Caki2 (cell line): ENCODE measurements at regions not wholly inside any gene's neighbourhood (a gene's known extent, or its start where the extent isn't known, plus 50 kb on each side); places are given as distances from the start of the nearest gene placed in this dataset.
"Not testable (repeated sequence)": the region's sequence is repeated elsewhere in the genome, so short reads cannot be mapped to it uniquely, and the experiment has no call there.

Experiments used
- DNase-seq: peaks from one replicate; pipeline ENCODE4 v3.0.0-alpha.2; 2015; ENCODE audit warnings: low read depth
- in situ Hi-C: cut with HindIII; loops from 2 replicates; pipeline ENCODE4 v1.10.0; 2016; ENCODE audit warnings: low sequenced_read_pairs, low pct_unique_long_range_greater_than_20kb, mixed read lengths

DNA sequence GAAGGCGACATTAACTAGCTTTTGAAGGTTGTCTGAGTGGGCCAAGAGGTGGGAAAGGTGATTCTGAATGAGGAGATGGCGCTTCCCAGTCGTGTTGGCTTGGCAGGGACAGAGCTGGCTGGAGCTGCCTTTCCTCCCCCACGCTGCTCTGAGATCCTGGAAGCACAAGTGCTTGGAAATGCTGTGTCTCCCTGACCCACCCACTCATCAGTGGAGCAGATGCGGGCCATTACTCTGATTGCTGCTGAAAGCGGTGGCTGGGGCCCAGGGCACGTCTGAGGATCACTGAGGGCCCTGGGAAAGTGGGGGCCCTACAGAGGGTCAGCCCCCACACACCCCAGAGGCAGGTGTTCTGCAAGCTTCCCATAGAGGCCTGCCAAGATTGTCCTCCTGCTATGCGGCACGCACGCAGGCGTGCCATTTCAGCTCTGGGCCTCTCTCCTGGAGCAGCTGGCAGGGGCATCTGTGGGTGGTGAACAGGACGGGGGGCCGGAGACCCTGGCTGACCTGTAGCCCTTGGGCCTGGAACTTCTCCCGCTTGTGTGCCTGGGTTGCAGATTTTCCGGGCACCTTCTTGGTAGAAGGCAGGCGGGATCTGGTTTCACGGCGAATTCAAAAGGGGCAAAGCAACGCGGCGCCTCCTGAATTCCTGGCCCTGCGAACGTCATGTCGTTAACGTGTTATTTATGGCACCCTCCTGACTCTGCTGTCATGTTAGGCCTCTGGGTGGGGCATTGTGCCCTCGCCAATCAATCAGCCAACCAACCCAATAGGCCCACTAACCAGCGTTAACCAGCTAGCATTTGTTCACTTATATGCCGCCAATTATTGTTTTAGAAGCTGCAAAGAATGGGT is 133.8 kb upstream of the TBX3 start:
- DNase-seq = no peak
- in situ Hi-C loops = no loop called here

GRCh38 chr12:114815026-114815795 is 131.2 kb upstream of the TBX3 start:
- DNase-seq = no peak
- in situ Hi-C loops = no loop called here

- no peak for DNase-seq
- in situ Hi-C loops = no loop called here
Observed at GRCh38 chr12:114812858-114813761, 129.1 kb upstream of the TBX3 start.

- in situ Hi-C loops = no loop called here
- no peak for DNase-seq
Observed at GRCh38 chr12:114812384-114812783, 128.4 kb upstream of the TBX3 start.

DNA sequence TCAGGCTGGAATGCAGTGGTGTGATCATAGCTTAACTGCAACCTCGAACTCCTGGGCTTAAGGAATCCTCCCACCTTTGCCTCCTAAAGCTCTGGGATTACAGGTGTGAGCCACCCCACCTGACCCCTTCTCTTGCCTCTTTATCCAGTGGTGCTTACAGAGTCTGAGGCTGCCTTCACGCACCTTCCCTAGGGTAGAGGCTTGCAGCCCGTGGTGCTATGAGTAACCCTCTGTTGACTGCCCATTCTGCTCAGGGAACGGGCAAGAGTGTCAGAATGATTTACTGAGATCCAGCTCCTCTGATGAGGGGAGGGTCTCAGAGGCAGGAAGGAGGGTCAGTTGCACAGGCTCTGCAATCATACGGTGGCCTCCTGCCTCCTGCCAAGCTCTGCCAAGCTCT is 125.1 kb upstream of the TBX3 start:
- in situ Hi-C loops = no loop called here
- no peak for DNase-seq

DNA sequence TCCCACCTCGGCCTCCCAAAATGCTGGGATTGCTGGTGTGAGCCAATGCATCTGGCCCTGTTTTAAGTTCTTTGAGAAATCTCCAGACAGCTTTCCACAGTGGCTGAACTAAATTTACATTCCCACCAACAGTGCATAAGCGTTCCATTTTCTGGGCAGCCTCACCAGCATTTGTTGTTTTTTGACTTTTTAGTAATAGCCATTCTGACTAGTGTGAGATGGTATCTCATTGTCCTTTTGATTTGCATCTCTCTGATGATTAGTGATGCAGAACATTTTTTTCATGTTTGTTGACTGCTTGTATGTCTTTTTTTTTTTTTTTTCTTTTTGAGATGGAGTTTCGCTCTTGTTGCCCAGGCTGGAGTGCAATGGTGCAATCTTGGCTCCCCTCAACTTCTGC is 117.4 kb upstream of the TBX3 start:
- in situ Hi-C loops, DNase-seq: not testable (repeated sequence)

GRCh38 chr12:114800566-114800965 is 116.6 kb upstream of the TBX3 start:
- DNase-seq, in situ Hi-C loops: not testable (repeated sequence)

- in situ Hi-C loops = no loop called here
- DNase-seq = no peak
Observed at GRCh38 chr12:114799574-114800487, 115.9 kb upstream of the TBX3 start.

DNA sequence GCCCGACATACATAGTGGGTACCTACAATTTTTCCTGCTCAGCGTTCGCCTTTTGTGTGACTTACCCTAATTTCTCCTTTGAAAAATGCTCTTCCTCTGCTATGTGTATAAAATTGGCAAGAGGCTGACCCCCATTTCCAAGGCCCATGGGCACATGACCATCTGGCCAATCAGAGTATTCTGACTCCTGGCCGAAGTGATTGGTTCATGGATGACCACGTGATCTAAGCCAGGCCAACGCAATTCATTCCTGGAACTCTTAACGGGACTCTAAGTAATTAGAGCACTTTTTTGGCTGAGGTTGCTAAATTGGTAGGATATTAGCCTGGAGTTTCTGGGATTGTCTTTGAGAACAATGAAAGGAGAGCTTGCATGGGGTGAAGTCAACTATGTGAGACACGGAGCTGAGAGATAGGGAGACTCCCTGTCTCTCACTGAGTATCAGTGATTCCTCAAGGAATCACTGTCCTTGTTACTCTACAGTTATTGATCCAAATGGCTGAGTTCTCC is 110.1 kb upstream of the TBX3 start:
- in situ Hi-C loops = no loop called here
- no peak for DNase-seq

DNA sequence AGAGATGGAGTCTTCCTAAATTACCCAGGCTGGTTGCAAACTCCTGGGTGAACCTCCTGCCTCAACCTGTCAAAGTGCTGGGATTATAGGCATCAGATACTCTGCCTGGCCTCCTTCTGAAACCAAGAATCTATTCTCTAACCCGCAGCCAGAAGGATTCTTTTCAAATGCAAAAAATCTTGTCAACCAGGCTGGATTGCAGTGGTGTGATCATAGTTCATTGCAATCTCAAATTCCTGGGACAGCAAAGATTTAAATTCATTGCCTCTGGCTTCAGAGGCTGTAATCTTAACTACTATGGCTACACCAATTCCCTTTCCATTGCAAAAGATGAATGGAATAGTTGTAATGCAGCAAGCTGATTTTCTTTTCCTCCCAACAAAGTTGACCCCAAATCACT is 106.3 kb upstream of the TBX3 start:
- DNase-seq = no peak
- in situ Hi-C loops = no loop called here

GRCh38 chr12:114789821-114790220 is 105.8 kb upstream of the TBX3 start:
- in situ Hi-C loops = no loop called here
- DNase-seq = no peak

DNA sequence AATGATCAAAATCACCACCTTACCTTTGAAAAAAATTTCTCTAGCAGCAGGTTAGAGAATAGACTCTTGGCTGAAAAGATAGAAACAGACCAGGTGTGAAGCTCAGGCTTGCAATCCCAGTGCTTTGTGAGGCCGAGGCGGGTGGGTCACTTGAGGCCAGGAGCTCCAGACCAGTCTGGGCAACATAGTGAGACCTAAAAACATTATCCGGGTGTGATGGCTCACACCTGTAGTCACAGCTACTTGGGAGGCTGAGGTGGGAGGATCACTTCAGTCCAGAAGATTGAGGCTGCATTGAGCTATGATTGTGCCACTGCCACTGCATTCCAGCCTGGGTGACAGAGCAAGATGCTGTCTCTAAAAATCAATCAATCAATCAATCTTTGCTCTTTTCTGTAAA is 105.3 kb upstream of the TBX3 start:
- in situ Hi-C loops = no loop called here
- no peak for DNase-seq

DNA sequence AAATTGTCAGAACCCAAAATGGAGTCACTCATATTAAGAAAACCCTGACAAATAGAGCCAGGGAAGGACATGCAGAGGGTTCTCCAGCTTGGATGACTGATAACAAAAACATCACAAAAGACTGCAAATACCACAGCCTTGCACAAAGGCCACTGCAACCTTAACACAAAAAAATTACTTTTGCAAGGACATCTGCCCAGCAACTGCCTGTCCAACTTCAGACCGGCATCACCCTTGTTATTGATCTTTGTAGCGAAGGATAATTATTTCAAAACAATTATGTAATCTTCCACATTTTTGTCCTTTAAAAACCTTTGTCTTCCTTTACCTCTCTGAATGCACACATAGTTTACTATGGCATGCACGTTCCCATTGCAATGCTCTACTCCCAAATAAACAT is 100.6 kb upstream of the TBX3 start:
- in situ Hi-C loops = no loop called here
- DNase-seq = no peak

- in situ Hi-C loops = no loop called here
- no peak for DNase-seq
Observed at GRCh38 chr12:114783089-114783618, 99.2 kb upstream of the TBX3 start.

DNA sequence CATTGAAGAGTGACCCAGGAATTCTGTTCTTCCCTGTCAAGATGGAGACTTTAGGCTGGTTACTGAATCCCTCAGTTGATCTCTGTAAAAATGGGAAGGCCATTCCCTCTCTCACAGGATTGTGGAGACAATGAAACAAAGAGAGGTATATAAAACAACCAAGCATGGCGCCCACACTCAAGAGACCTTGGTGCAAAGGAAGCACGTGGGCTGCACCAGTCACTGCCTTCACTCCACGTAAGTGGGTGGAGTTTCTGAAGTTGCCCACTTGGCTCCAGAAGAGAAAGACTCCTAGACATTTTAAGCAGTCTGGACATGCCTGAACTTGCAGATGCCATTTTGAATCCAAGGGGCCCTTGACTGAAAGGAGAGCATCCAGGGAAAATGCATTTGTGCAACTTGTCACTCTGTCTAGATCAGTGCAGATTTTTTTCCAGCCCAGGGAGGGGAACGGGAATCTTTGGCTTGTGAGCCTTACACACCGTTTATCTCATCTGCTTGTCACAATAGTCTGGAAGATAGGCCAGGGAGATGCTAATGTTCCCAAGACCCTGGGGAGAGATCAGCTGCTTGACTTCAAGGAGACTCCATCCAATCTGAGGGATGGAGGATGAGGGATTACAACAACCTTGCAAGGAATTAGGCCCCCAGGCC is 96.9 kb upstream of the TBX3 start:
- no peak for DNase-seq

GRCh38 chr12:114779647-114780046 is 95.7 kb upstream of the TBX3 start:
- DNase-seq = no peak
- in situ Hi-C loops = no loop called here

More for the DNA sequence above, 96.9 kb upstream of the TBX3 start:
- in situ Hi-C loops = no loop called here

DNA sequence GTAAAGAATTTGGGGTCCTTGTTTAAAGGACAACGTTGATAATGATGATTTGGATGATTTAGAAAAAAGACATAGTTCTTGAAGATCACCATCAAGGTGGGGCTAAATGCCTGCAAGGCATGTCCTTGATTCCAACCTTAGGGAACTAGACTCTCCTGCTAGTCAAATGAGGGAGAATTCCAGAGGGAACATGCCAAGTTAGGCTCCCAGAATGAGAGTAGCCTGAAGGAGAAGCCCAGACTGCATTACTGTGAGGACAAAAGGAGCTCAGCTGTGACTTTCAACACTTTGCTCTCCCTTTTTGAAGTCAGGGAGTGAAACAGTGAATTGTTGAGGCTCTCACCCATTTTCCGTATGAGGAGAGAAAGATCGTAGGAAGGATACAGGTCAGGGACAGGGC is 95.2 kb upstream of the TBX3 start:
- in situ Hi-C loops = no loop called here
- DNase-seq = no peak
